Liver (tissue), 8 donors: ENCODE measurements at regions not wholly inside any gene's neighbourhood (a gene's known extent, or its start where the extent isn't known, plus 50 kb on each side); places are given as distances from the start of the nearest gene placed in this dataset.

ENCODE experiments used
- DNase-seq: peaks from one replicate; pipeline ENCODE4 v3.0.0-alpha.2; 2017; ENCODE audit warnings: low spot score
- H3K27ac ChIP-seq, 2 donors: one replicate each; pipeline ENCODE4 v1.7.0; 2013; ENCODE audit warnings: inconsistent platforms in 2 of 2, low read length in 2 of 2, control low read depth in 1 of 2, low read depth in 1 of 2, mild to moderate bottlenecking in 1 of 2
- H3K27me3 ChIP-seq, 4 donors: one replicate each; pipeline versions ENCODE4 v1.6.1 to v1.7.0; 2013; ENCODE audit warnings: low read length in 3 of 4, inconsistent platforms in 1 of 4, mild to moderate bottlenecking in 1 of 4, moderate library complexity in 1 of 4; ENCODE audit not compliant: control insufficient read depth in 4 of 4, insufficient read depth in 4 of 4
- H3K36me3 ChIP-seq, 4 donors: one replicate each; pipeline versions ENCODE4 v1.6.1 to v1.7.0; 2013; ENCODE audit warnings: low read length in 3 of 4, mild to moderate bottlenecking in 3 of 4, low read depth in 1 of 4, moderate library complexity in 1 of 4; ENCODE audit not compliant: control insufficient read depth in 4 of 4, insufficient read depth in 3 of 4
- H3K4me1 ChIP-seq, 4 donors: one replicate each; pipeline versions ENCODE4 v1.6.1 to v1.7.0; 2013; ENCODE audit warnings: low read length in 3 of 4, mild to moderate bottlenecking in 3 of 4, moderate library complexity in 1 of 4; ENCODE audit not compliant: control insufficient read depth in 4 of 4, insufficient read depth in 4 of 4
- H3K4me3 ChIP-seq, 3 donors: one replicate each; pipeline versions ENCODE4 v1.6.1 to v1.7.0; 2013; ENCODE audit warnings: low read length in 3 of 3, control low read depth in 1 of 3, low read depth in 1 of 3, mild to moderate bottlenecking in 1 of 3
- H3K9ac ChIP-seq, 2 donors: one replicate each; pipeline ENCODE4 v1.7.0; 2013; ENCODE audit warnings: low read length in 2 of 2, mild to moderate bottlenecking in 2 of 2, moderate library complexity in 2 of 2, control low read depth in 1 of 2, low read depth in 1 of 2
- H3K9me3 ChIP-seq, 4 donors: one replicate each; pipeline versions ENCODE4 v1.6.1 to v1.7.0; 2013; ENCODE audit warnings: low read length in 3 of 4; ENCODE audit not compliant: control insufficient read depth in 4 of 4
- EGR1 ChIP-seq, 2 donors: IDR thresholded peaks; 2 replicates each; pipeline ENCODE4 v1.6.1; 2016 to 2018; ENCODE audit warnings: antibody characterized with exemption in 2 of 2, low read depth in 2 of 2
- FOXA1 ChIP-seq: IDR thresholded peaks from 2 replicates; pipeline ENCODE4 v1.6.1; 2016; ENCODE audit warnings: antibody characterized with exemption
- FOXA2 ChIP-seq: IDR thresholded peaks from 2 replicates; pipeline ENCODE4 v1.6.1; 2016; ENCODE audit warnings: antibody characterized with exemption
- GABPA ChIP-seq, 2 donors: IDR thresholded peaks in 1 of 2; conservative IDR thresholded peaks in 1 of 2; 2 replicates each; pipeline ENCODE4 v1.6.1; 2016; ENCODE audit warnings: antibody characterized with exemption in 2 of 2, mild to moderate bottlenecking in 1 of 2, moderate library complexity in 1 of 2
- HNF4A ChIP-seq, 2 donors: conservative IDR thresholded peaks; 2 replicates each; pipeline ENCODE4 v1.6.1; 2016; ENCODE audit warnings: antibody characterized with exemption in 2 of 2, mild to moderate bottlenecking in 2 of 2
- HNF4G ChIP-seq: IDR thresholded peaks from 2 replicates; pipeline ENCODE4 v1.6.1; 2016; ENCODE audit warnings: antibody characterized with exemption
- JUND ChIP-seq, 2 donors: IDR thresholded peaks; 2 replicates each; pipeline ENCODE4 v1.6.1; 2016; ENCODE audit warnings: antibody characterized with exemption in 2 of 2
- NR2F2 ChIP-seq: IDR thresholded peaks from 2 replicates; pipeline ENCODE4 v1.6.1; 2016; ENCODE audit warnings: antibody characterized with exemption
- RAD21 ChIP-seq, 2 donors: IDR thresholded peaks; 2 replicates each; pipeline ENCODE4 v1.6.1; 2016; ENCODE audit warnings: antibody characterized with exemption in 2 of 2, mild to moderate bottlenecking in 2 of 2
- RXRA ChIP-seq, 2 donors: IDR thresholded peaks; 2 replicates each; pipeline ENCODE4 v1.6.1; 2017 to 2018; ENCODE audit warnings: antibody characterized with exemption in 2 of 2, mild to moderate bottlenecking in 1 of 2
- SP1 ChIP-seq: IDR thresholded peaks from 2 replicates; pipeline ENCODE4 v1.6.1; 2018; ENCODE audit warnings: antibody characterized with exemption, mild to moderate bottlenecking
- TAF1 ChIP-seq: conservative IDR thresholded peaks from 2 replicates; pipeline ENCODE4 v1.6.1; 2016; ENCODE audit warnings: antibody characterized with exemption, mild to moderate bottlenecking
- YY1 ChIP-seq: IDR thresholded peaks from 2 replicates; pipeline ENCODE4 v1.6.1; 2016; ENCODE audit warnings: antibody characterized with exemption, mild to moderate bottlenecking
- WGBS: extraction: QIAGEN DNeasy Blood & Tissue Kit; methylation state at CpG from one replicate; pipeline ENCODE4 v1.1.7; 2013; 5-methylcytosine and 5-hydroxymethylcytosine counted together
- TF ChIP-seq, protein P1 (sequence below): fragments of 150-350 bp; IDR thresholded peaks from 2 replicates; pipeline ENCODE4 v1.5.1; 2017; ENCODE audit warnings: improper control_type of control experiment, low read depth, low read length; ENCODE audit not compliant: missing input control
- TF ChIP-seq, protein P2 (sequence below): IDR thresholded peaks from 2 replicates; pipeline ENCODE4 v1.6.1; 2016; ENCODE audit warnings: antibody characterized with exemption
- TF ChIP-seq, protein P3 (sequence below): IDR thresholded peaks from 2 replicates; pipeline ENCODE4 v1.6.1; 2016; ENCODE audit warnings: antibody characterized with exemption
- TF ChIP-seq, protein P4 (sequence below): IDR thresholded peaks from 2 replicates; pipeline ENCODE4 v1.6.1; 2016; ENCODE audit warnings: antibody characterized with exemption
- TF ChIP-seq, protein P5 (sequence below): IDR thresholded peaks from 2 replicates; pipeline ENCODE4 v1.6.1; 2016; ENCODE audit warnings: antibody characterized with exemption, mild to moderate bottlenecking
- donor health status: healthy.
- donor health status: healthy.
- donor health status: healthy.
- donor health status: healthy.
- donor health status: healthy.

DNA sequence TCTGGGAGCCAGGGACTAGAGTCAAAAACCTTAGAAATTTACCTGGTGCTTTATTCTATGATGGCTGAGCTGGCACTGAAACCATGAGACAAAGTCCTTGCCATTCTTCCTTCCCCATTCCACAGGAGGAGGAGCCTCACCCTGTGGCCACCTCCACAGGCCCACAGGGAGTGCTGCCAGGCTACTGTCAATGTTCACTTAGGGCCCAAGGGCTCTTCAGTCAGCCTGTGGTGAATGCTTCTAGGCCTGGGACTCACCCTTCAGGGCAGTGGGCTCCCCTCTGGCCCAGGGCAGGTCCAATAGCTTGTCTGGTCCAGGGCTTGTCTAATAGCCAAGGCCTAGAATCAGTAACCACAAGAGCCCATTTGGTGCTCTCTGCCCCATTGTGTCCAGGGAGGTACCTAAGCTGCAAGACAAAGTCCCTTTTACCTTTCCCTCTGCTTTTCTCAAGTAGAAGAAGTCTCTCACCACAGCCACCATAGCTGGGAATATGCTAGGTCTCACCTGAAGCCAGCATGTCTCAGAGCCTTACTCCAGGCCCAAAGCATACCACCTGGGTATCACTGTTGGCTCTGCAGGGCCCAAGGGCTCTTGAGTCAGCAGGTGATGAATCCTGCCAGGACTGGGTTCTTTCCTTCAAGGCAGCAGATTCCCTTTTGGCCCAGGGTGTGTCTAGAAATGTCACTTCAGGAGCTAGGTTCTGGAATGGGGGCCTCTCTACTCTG lies 61.8 kb upstream of the CHRNB4 start (continued):
- TF ChIP-seq, protein P1, sequence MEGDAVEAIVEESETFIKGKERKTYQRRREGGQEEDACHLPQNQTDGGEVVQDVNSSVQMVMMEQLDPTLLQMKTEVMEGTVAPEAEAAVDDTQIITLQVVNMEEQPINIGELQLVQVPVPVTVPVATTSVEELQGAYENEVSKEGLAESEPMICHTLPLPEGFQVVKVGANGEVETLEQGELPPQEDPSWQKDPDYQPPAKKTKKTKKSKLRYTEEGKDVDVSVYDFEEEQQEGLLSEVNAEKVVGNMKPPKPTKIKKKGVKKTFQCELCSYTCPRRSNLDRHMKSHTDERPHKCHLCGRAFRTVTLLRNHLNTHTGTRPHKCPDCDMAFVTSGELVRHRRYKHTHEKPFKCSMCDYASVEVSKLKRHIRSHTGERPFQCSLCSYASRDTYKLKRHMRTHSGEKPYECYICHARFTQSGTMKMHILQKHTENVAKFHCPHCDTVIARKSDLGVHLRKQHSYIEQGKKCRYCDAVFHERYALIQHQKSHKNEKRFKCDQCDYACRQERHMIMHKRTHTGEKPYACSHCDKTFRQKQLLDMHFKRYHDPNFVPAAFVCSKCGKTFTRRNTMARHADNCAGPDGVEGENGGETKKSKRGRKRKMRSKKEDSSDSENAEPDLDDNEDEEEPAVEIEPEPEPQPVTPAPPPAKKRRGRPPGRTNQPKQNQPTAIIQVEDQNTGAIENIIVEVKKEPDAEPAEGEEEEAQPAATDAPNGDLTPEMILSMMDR, result no peak
- no peak for TF ChIP-seq SP1

DNA sequence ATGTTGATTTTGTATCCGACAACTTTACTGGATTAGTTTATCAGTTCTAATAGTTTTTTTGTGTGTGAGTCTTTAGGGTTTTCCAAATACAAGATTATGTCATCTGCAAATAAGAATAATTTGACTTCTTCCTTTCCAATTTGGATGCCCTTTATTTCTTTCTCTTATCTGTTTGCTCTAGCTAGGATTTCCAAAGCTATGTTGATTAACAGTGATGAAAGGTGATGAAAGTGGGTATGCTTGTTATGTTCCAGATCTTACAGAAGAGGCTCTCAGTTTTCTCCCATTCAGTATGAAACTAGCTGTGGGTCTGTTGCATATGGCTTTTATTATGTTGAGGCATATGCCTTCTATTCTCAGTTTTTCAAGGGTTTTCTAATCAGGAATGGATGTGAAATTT lies 56.4 kb upstream of the CHRNB4 start:
- no peak for DNase-seq
- WGBS, result 32% methylated on average over 1 of the region's 1 CpG
- no peaks in the 10 kb centered on the region for H3K36me3 ChIP-seq
- peaks cover 0 to 20% (median 12%) of the 10 kb centered on the region in 4 donors for H3K4me1 ChIP-seq
- H3K27ac ChIP-seq, result no peak overlapping the region
- no peaks in the 10 kb centered on the region for H3K27me3 ChIP-seq
- no peaks in the 10 kb centered on the region for H3K9me3 ChIP-seq
- no peak overlapping the region for H3K4me3 ChIP-seq
- no peak overlapping the region for H3K9ac ChIP-seq
- TF ChIP-seq FOXA1 (no peak), YY1 (peak; percentile 23), EGR1 (IDR thresholded peaks at IDR 0.05; ENCODE audit: low read depth in 2 of 2) (no peak), RXRA (IDR thresholded peaks at IDR 0.05) (peak in 1 of 2 donors; percentile 77), SP1 (no peak), HNF4A (conservative IDR thresholded peaks at IDR 0.05) (peak in 1 of 2 donors; percentile 65), JUND (IDR thresholded peaks at IDR 0.05) (peak in 1 of 2 donors; percentile 48), GABPA (IDR thresholded peaks at IDR 0.05 in 1 of 2, conservative IDR thresholded peaks at IDR 0.05 in 1 of 2) (no peak), FOXA2 (peak; percentile 53), RAD21 (IDR thresholded peaks at IDR 0.05) (no peak), NR2F2 (no peak), TAF1 (no peak), HNF4G (no peak)
- TF ChIP-seq, protein P2, sequence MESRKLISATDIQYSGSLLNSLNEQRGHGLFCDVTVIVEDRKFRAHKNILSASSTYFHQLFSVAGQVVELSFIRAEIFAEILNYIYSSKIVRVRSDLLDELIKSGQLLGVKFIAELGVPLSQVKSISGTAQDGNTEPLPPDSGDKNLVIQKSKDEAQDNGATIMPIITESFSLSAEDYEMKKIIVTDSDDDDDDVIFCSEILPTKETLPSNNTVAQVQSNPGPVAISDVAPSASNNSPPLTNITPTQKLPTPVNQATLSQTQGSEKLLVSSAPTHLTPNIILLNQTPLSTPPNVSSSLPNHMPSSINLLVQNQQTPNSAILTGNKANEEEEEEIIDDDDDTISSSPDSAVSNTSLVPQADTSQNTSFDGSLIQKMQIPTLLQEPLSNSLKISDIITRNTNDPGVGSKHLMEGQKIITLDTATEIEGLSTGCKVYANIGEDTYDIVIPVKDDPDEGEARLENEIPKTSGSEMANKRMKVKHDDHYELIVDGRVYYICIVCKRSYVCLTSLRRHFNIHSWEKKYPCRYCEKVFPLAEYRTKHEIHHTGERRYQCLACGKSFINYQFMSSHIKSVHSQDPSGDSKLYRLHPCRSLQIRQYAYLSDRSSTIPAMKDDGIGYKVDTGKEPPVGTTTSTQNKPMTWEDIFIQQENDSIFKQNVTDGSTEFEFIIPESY, result peak; percentile 35
- TF ChIP-seq, protein P3, sequence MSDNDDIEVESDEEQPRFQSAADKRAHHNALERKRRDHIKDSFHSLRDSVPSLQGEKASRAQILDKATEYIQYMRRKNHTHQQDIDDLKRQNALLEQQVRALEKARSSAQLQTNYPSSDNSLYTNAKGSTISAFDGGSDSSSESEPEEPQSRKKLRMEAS, result no peak
- TF ChIP-seq, protein P4, sequence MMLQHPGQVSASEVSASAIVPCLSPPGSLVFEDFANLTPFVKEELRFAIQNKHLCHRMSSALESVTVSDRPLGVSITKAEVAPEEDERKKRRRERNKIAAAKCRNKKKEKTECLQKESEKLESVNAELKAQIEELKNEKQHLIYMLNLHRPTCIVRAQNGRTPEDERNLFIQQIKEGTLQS, result peak; percentile 55
- TF ChIP-seq, protein P1, result no peak
- TF ChIP-seq, protein P5, sequence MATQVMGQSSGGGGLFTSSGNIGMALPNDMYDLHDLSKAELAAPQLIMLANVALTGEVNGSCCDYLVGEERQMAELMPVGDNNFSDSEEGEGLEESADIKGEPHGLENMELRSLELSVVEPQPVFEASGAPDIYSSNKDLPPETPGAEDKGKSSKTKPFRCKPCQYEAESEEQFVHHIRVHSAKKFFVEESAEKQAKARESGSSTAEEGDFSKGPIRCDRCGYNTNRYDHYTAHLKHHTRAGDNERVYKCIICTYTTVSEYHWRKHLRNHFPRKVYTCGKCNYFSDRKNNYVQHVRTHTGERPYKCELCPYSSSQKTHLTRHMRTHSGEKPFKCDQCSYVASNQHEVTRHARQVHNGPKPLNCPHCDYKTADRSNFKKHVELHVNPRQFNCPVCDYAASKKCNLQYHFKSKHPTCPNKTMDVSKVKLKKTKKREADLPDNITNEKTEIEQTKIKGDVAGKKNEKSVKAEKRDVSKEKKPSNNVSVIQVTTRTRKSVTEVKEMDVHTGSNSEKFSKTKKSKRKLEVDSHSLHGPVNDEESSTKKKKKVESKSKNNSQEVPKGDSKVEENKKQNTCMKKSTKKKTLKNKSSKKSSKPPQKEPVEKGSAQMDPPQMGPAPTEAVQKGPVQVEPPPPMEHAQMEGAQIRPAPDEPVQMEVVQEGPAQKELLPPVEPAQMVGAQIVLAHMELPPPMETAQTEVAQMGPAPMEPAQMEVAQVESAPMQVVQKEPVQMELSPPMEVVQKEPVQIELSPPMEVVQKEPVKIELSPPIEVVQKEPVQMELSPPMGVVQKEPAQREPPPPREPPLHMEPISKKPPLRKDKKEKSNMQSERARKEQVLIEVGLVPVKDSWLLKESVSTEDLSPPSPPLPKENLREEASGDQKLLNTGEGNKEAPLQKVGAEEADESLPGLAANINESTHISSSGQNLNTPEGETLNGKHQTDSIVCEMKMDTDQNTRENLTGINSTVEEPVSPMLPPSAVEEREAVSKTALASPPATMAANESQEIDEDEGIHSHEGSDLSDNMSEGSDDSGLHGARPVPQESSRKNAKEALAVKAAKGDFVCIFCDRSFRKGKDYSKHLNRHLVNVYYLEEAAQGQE, result no peak
